H1 (cell line): ENCODE measurements at regions not wholly inside any gene's neighbourhood (a gene's known extent, or its start where the extent isn't known, plus 50 kb on each side); places are given as distances from the start of the nearest gene placed in this dataset.

ENCODE experiments used
- CTCF ChIA-PET: fragments of 300-600 bp; sonication (Branson Sonifier 250); formaldehyde crosslinking; loops from one replicate; lab custom pipeline; 2021; ENCODE audit not compliant: partially characterized antibody; lab: Charles Lee
- POLR2A ChIA-PET: fragments of 300-600 bp; sonication (Branson Sonifier 250); formaldehyde crosslinking; loops from one replicate; lab custom pipeline; 2021; ENCODE audit warnings: inconsistent platforms; ENCODE audit not compliant: partially characterized antibody; lab: Charles Lee
- DNase-seq, 2 experiments: peaks; one replicate each; pipeline versions ENCODE4 v3.0.0 to v3.0.0-alpha.2; 2010 to 2022; ENCODE audit warnings: low spot score in 2 of 2, low read depth in 1 of 2, mixed read lengths in 1 of 2
- FAIRE-seq: peaks from 2 replicates; lab custom pipeline; 2011; peaks lifted over from hg19 to GRCh38; lab: Jason Lieb, UNC
- H2AFZ ChIP-seq: 2 replicates; pipeline ENCODE4 v1.8.1; 2012; ENCODE audit warnings: low read length, inconsistent platforms
- H2AK5ac ChIP-seq: 2 replicates; pipeline ENCODE4 v1.6.1; 2013; ENCODE audit warnings: low read depth, low read length
- H2BK120ac ChIP-seq: replicated peaks from 2 replicates; pipeline ENCODE3; 2013; ENCODE audit warnings: low read depth, low read length, inconsistent platforms
- H2BK12ac ChIP-seq: 2 replicates; pipeline ENCODE4 v1.6.1; 2013; ENCODE audit warnings: low read depth, low read length
- H2BK15ac ChIP-seq: 2 replicates; pipeline ENCODE4 v1.6.1; 2013; ENCODE audit warnings: low read length
- H2BK20ac ChIP-seq: 2 replicates; pipeline ENCODE4 v1.6.1; 2013; ENCODE audit warnings: low read length
- H2BK5ac ChIP-seq: 2 replicates; pipeline ENCODE4 v1.6.1; 2013; ENCODE audit warnings: low read depth, low read length
- H3K14ac ChIP-seq: 2 replicates; pipeline ENCODE4 v1.6.1; 2013; ENCODE audit warnings: inconsistent platforms; ENCODE audit not compliant: insufficient read length
- H3K18ac ChIP-seq: 2 replicates; pipeline ENCODE4 v1.6.1; 2013; ENCODE audit warnings: low read length; ENCODE audit errors: extremely low read depth
- H3K23ac ChIP-seq: 2 replicates; pipeline ENCODE4 v1.6.1; 2013; ENCODE audit warnings: inconsistent platforms; ENCODE audit not compliant: insufficient read length
- H3K23me2 ChIP-seq: 2 replicates; pipeline ENCODE4 v1.6.1; 2013; ENCODE audit warnings: low read depth, low read length
- H3K27ac ChIP-seq: 2 replicates; pipeline ENCODE4 v1.6.1; 2011; ENCODE audit warnings: low read depth, low read length, inconsistent platforms
- H3K27me3 ChIP-seq, 4 experiments: replicated peaks in 1 of 4; 1 replicate in 1 of 4; 2 replicates in 3 of 4; pipeline versions ENCODE4 v1.6.1 to v1.8.1; 2011 to 2013; ENCODE audit warnings: low read length in 3 of 4, mild to moderate bottlenecking in 3 of 4, inconsistent platforms in 2 of 4, mixed read lengths in 2 of 4, moderate library complexity in 1 of 4; ENCODE audit not compliant: control insufficient read depth in 3 of 4, insufficient read depth in 3 of 4; ENCODE audit errors: extremely low read depth in 1 of 4
- H3K36me3 ChIP-seq, 4 experiments: 2 replicates each; pipeline versions ENCODE4 v1.6.1 to v1.8.1; 2011 to 2013; ENCODE audit warnings: mild to moderate bottlenecking in 4 of 4, low read length in 3 of 4, moderate library complexity in 2 of 4, control low read depth in 1 of 4, inconsistent platforms in 1 of 4; ENCODE audit not compliant: insufficient read depth in 4 of 4, control insufficient read depth in 2 of 4
- H3K4ac ChIP-seq: replicated peaks from 2 replicates; pipeline ENCODE3; 2013; ENCODE audit warnings: low read length, low read depth, mixed read lengths, inconsistent platforms; ENCODE audit not compliant: insufficient read length
- H3K4me1 ChIP-seq, 4 experiments: replicated peaks in 1 of 4; 1 replicate in 1 of 4; 2 replicates in 3 of 4; pipeline versions ENCODE4 v1.6.1 to v1.8.1; 2011 to 2013; ENCODE audit warnings: low read length in 3 of 4, inconsistent platforms in 2 of 4, mixed read lengths in 1 of 4; ENCODE audit not compliant: insufficient read depth in 4 of 4, control insufficient read depth in 3 of 4
- H3K4me2 ChIP-seq, 2 experiments: 2 replicates each; pipeline versions ENCODE4 v1.6.1 to v1.8.1; 2011 to 2013; ENCODE audit warnings: low read depth in 2 of 2, low read length in 2 of 2, control low read depth in 1 of 2, inconsistent platforms in 1 of 2, mild to moderate bottlenecking in 1 of 2; ENCODE audit not compliant: insufficient read depth in 1 of 2
- H3K4me3 ChIP-seq, 4 experiments: fragments of 200-600, 300-600 bp in 1 of 4; sonication (generic), shearing (Covaris generic), sonication (Bioruptor Twin) in 1 of 4; 2 replicates each; pipeline versions ENCODE4 v1.5.1 to v1.8.1; 2011 to 2016; ENCODE audit warnings: low read length in 4 of 4, low read depth in 3 of 4, control low read depth in 2 of 4, inconsistent platforms in 2 of 4, mild to moderate bottlenecking in 2 of 4, mixed read lengths in 1 of 4, moderate library complexity in 1 of 4; ENCODE audit not compliant: insufficient read depth in 2 of 4; ENCODE audit errors: extremely low read depth in 1 of 4
- H3K56ac ChIP-seq: replicated peaks from 2 replicates; pipeline ENCODE3; 2013; ENCODE audit warnings: low read depth, mild to moderate bottlenecking, mixed read lengths, low read length, inconsistent platforms; ENCODE audit not compliant: insufficient read length
- H3K79me1 ChIP-seq: 2 replicates; pipeline ENCODE4 v1.6.1; 2013; ENCODE audit warnings: low read depth, low read length, control low read depth
- H3K79me2 ChIP-seq, 2 experiments: 2 replicates each; pipeline versions ENCODE4 v1.6.1 to v1.8.1; 2012 to 2013; ENCODE audit warnings: low read length in 2 of 2, mild to moderate bottlenecking in 2 of 2, inconsistent platforms in 1 of 2; ENCODE audit not compliant: insufficient read depth in 2 of 2, control insufficient read depth in 1 of 2
- H3K9ac ChIP-seq, 4 experiments: replicated peaks in 1 of 4; 1 replicate in 1 of 4; 2 replicates in 3 of 4; pipeline versions ENCODE4 v1.6.1 to v1.8.1; 2011 to 2013; ENCODE audit warnings: low read depth in 3 of 4, low read length in 3 of 4, control low read depth in 2 of 4, mild to moderate bottlenecking in 2 of 4, moderate library complexity in 2 of 4, inconsistent platforms in 1 of 4; ENCODE audit errors: extremely low read depth in 1 of 4
- H3K9me3 ChIP-seq, 2 experiments: 2 replicates each; pipeline versions ENCODE4 v1.6.1 to v1.8.1; 2012 to 2013; ENCODE audit warnings: mild to moderate bottlenecking in 2 of 2, moderate library complexity in 2 of 2, control low read depth in 1 of 2, inconsistent platforms in 1 of 2, low read depth in 1 of 2, low read length in 1 of 2, mixed read lengths in 1 of 2; ENCODE audit not compliant: insufficient read depth in 2 of 2
- H4K20me1 ChIP-seq, 2 experiments: replicated peaks in 1 of 2; 2 replicates each; pipeline versions ENCODE3 to v1.8.1; 2011 to 2013; ENCODE audit warnings: inconsistent platforms in 2 of 2, low read length in 2 of 2, mild to moderate bottlenecking in 1 of 2; ENCODE audit not compliant: insufficient read depth in 2 of 2, control insufficient read depth in 1 of 2
- H4K5ac ChIP-seq: 2 replicates; pipeline ENCODE4 v1.6.1; 2013; ENCODE audit warnings: low read length, low read depth, mixed read lengths, inconsistent platforms; ENCODE audit not compliant: insufficient read length
- H4K8ac ChIP-seq: 2 replicates; pipeline ENCODE4 v1.8.0; 2013; ENCODE audit warnings: mild to moderate bottlenecking, moderate library complexity, low read length, inconsistent platforms; ENCODE audit not compliant: insufficient read depth; ENCODE audit errors: extremely low read depth
- H4K91ac ChIP-seq: replicated peaks from 2 replicates; pipeline ENCODE3; 2013; ENCODE audit warnings: low read length, mixed read lengths, inconsistent platforms; ENCODE audit not compliant: insufficient read length
- BRCA1 ChIP-seq: IDR thresholded peaks from 2 replicates; pipeline ENCODE4 v1.6.1; 2012; ENCODE audit warnings: low read depth, low read length, improper control_type of control experiment
- CEBPB ChIP-seq: IDR thresholded peaks from 2 replicates; pipeline ENCODE4 v1.6.1; 2012; ENCODE audit warnings: low read depth, low read length
- WGBS, 2 experiments: shearing (Covaris generic) in 1 of 2; methylation state at CpG; one replicate each; pipeline versions ENCODE4 v1.1.6 to v1.1.7; 2013 to 2015; ENCODE audit warnings: low lambda C conversion rate in 2 of 2, mixed read lengths in 2 of 2, inconsistent platforms in 1 of 2, low coverage in 1 of 2, missing lambda C conversion rate in 1 of 2; ENCODE audit not compliant: insufficient replicate concordance in 2 of 2, insufficient coverage in 1 of 2, insufficient read length in 1 of 2; ENCODE audit errors: extremely low coverage in 1 of 2, missing lambda C conversion rate in 1 of 2; 5-methylcytosine and 5-hydroxymethylcytosine counted together

DNA sequence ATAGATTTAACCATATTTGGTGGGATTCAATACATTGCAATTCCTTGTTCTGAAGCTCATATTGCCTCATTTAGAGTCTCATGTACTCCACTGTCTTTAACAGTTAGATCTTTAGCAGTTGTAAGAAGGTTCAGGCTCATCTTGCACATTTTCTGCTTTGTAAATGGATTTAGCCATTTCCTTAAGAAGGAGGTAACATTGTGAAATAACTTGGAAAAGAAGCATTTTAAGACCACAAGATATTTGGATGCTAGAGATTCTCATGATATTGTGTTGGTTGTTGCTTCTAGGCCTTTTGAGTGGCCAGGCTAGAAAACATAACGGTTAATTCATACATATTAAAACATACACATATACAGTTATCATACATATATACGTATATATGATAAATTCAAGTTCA is 445.8 kb upstream of the NXPH2 start:
- H3K4me2 ChIP-seq: no peak overlapping the region
- H4K91ac ChIP-seq: no peak overlapping the region
- no peak overlapping the region for H3K18ac ChIP-seq
- no peak overlapping the region for H4K8ac ChIP-seq
- 91% methylated on average over 2 of the region's 2 CpGs; no CpG with 5 or more reads in 1 of the 2 experiments for WGBS, 2 experiments
- no peaks in the 10 kb centered on the region for H3K9me3 ChIP-seq
- no peak overlapping the region for H3K9ac ChIP-seq
- H4K5ac ChIP-seq: no peak overlapping the region
- H3K79me1 ChIP-seq: no peaks in the 10 kb centered on the region
- H2BK15ac ChIP-seq: no peak overlapping the region
- H2BK5ac ChIP-seq: no peak overlapping the region
- H3K4ac ChIP-seq: no peak overlapping the region
- no peaks in the 10 kb centered on the region for H3K36me3 ChIP-seq
- H3K4me1 ChIP-seq: no peaks in the 10 kb centered on the region
- H3K27ac ChIP-seq: no peak overlapping the region
- no peak overlapping the region for H3K56ac ChIP-seq
- H2BK120ac ChIP-seq: no peak overlapping the region
- H2AFZ ChIP-seq: no peak overlapping the region
- H3K23ac ChIP-seq: no peak overlapping the region
- H2BK12ac ChIP-seq: no peak overlapping the region
- ChIA-PET POLR2A (no interaction called here), CTCF (no interaction called here)
- H2BK20ac ChIP-seq: no peak overlapping the region
- TF ChIP-seq CEBPB (no peak), BRCA1 (no peak)
- FAIRE-seq: no peak
- H3K4me3 ChIP-seq: no peak overlapping the region
- H2AK5ac ChIP-seq: no peak overlapping the region
- DNase-seq: no peak
- no peaks in the 10 kb centered on the region for H3K27me3 ChIP-seq
- no peaks in the 10 kb centered on the region for H4K20me1 ChIP-seq
- H3K23me2 ChIP-seq: no peaks in the 10 kb centered on the region
- no peaks in the 10 kb centered on the region for H3K79me2 ChIP-seq
- H3K14ac ChIP-seq: no peak overlapping the region
